K562 (cell line): ENCODE measurements at regions not wholly inside any gene's neighbourhood (a gene's known extent, or its start where the extent isn't known, plus 50 kb on each side); places are given as distances from the start of the nearest gene placed in this dataset.
A peak's percentile ranks its signal among the peaks of the same experiment; 100 is the strongest.

Experiments
- AFF4 ChIP-seq: sonication (generic); formaldehyde crosslinking; IDR thresholded peaks from 2 replicates; pipeline ENCODE4 v1.8.0; 2023; ENCODE audit warnings: mild to moderate bottlenecking, missing genetic modification reagents
- ASH1L ChIP-seq: fragments of 450-650 bp; IDR thresholded peaks from 2 replicates; pipeline ENCODE4 v1.6.1; 2018; ENCODE audit warnings: borderline replicate concordance, mild to moderate bottlenecking, low read depth; ENCODE audit not compliant: partially characterized antibody
- ATF1 ChIP-seq, 2 experiments: fragments of 450-650 bp in 1 of 2; IDR thresholded peaks; 2 replicates each; pipeline ENCODE4 v1.6.1; 2016; ENCODE audit warnings: missing compliant biosample characterization in 1 of 2, missing genetic modification characterization in 1 of 2
- ATF3 ChIP-seq, 2 experiments: fragments of 450-650 bp in 1 of 2; sonication (generic) in 1 of 2; formaldehyde crosslinking in 1 of 2; IDR thresholded peaks in 1 of 2; conservative IDR thresholded peaks in 1 of 2; 2 replicates each; pipeline versions ENCODE4 v1.6.1 to v1.8.1; 2016 to 2023; ENCODE audit warnings: mild to moderate bottlenecking in 2 of 2, moderate library complexity in 2 of 2, inconsistent platforms in 1 of 2, missing genetic modification reagents in 1 of 2
- BCOR ChIP-seq: fragments of 450-650 bp; IDR thresholded peaks from 2 replicates; pipeline ENCODE4 v1.6.1; 2016
- HDAC2 ChIP-seq: fragments of 450-650 bp; IDR thresholded peaks from 2 replicates; pipeline ENCODE4 v1.6.1; 2016; ENCODE audit warnings: mild to moderate bottlenecking
- HMG20A ChIP-seq: fragments of 450-650 bp; formaldehyde crosslinking; conservative IDR thresholded peaks from 2 replicates; pipeline ENCODE4 v1.4.0; 2020; ENCODE audit warnings: mild to moderate bottlenecking, mixed read lengths
- KLF10 ChIP-seq: fragments of 250-450 bp; sonication (Bioruptor Pico); IDR thresholded peaks from 2 replicates; pipeline ENCODE4 v1.6.1; 2021; ENCODE audit warnings: matching md5 sums
- KLF6 ChIP-seq: fragments of 250-450 bp; sonication (Bioruptor Pico); IDR thresholded peaks from 2 replicates; pipeline ENCODE4 v1.4.0; 2020; ENCODE audit warnings: mild to moderate bottlenecking, moderate library complexity, borderline replicate concordance
- MLX ChIP-seq, 2 experiments: fragments of 450-650 bp in 1 of 2; sonication (generic) in 1 of 2; formaldehyde crosslinking; conservative IDR thresholded peaks; 2 replicates each; pipeline versions ENCODE4 v1.4.0 to v1.8.1; 2020 to 2022; ENCODE audit warnings: mild to moderate bottlenecking in 1 of 2, missing genetic modification reagents in 1 of 2
- NFIX ChIP-seq: fragments of 250-450 bp; sonication (Bioruptor Pico); IDR thresholded peaks from 2 replicates; pipeline ENCODE4 v1.4.0; 2020; ENCODE audit warnings: low read depth, mild to moderate bottlenecking, moderate library complexity
- PBX2 ChIP-seq, 2 experiments: IDR thresholded peaks in 1 of 2; conservative IDR thresholded peaks in 1 of 2; 2 replicates each; pipeline ENCODE4 v1.6.1; 2016; ENCODE audit warnings: low read depth in 2 of 2, mild to moderate bottlenecking in 1 of 2, missing compliant biosample characterization in 1 of 2, missing genetic modification characterization in 1 of 2, moderate library complexity in 1 of 2
- SETDB1 ChIP-seq: IDR thresholded peaks from one replicate; pipeline ENCODE4 v1.6.1; 2012; ENCODE audit warnings: low read length, control low read depth, inconsistent platforms
- TGIF2 ChIP-seq: sonication (generic); formaldehyde crosslinking; IDR thresholded peaks from 2 replicates; pipeline ENCODE4 v1.8.1; 2022; ENCODE audit warnings: mild to moderate bottlenecking, missing genetic modification reagents, moderate library complexity
- WHSC1 ChIP-seq: IDR thresholded peaks from one replicate; pipeline ENCODE4 v1.6.1; 2012; ENCODE audit warnings: low read length, control low read depth, inconsistent platforms
- YY1 ChIP-seq, 3 experiments: IDR thresholded peaks; 2 replicates each; pipeline ENCODE4 v1.6.1; 2011; ENCODE audit warnings: low read length in 2 of 3, mild to moderate bottlenecking in 2 of 3, moderate library complexity in 2 of 3, borderline replicate concordance in 1 of 3, control low read depth in 1 of 3, low read depth in 1 of 3; ENCODE audit not compliant: insufficient read depth in 3 of 3, insufficient replicate concordance in 2 of 3, control insufficient read depth in 1 of 3, insufficient read length in 1 of 3; ENCODE audit errors: extremely low read depth in 1 of 3
- ZBED1 ChIP-seq: IDR thresholded peaks from 2 replicates; pipeline ENCODE4 v1.6.1; 2014
- ZNF561 ChIP-seq: fragments of 450-650 bp; formaldehyde crosslinking; conservative IDR thresholded peaks from 2 replicates; pipeline ENCODE4 v1.4.0; 2020; ENCODE audit warnings: mild to moderate bottlenecking, moderate library complexity
- ZNF583 ChIP-seq: fragments of 250-450 bp; sonication (Bioruptor Pico); IDR thresholded peaks from 2 replicates; pipeline ENCODE4 v1.4.0; 2020

GRCh38 chr7:84829719-84830118 is 357.1 kb downstream of the SEMA3D start (continued):
- TF ChIP-seq ATF3 (IDR thresholded peaks at IDR 0.05) = no peak
- TF ChIP-seq ATF3 (CRISPR knock-in tag; conservative IDR thresholded peaks at IDR 0.05) = no peak
- TF ChIP-seq ATF1 (CRISPR knock-in tag; IDR thresholded peaks at IDR 0.05) = no peak
- TF ChIP-seq ATF1 (tag; IDR thresholded peaks at IDR 0.05) = no peak
- TF ChIP-seq KLF10 (CRISPR knock-in tag) = no peak
- no peak for TF ChIP-seq WHSC1
- peak; percentile 91 for TF ChIP-seq HDAC2
- no peak for TF ChIP-seq KLF6
- no peak for TF ChIP-seq NFIX (CRISPR knock-in tag)
- no peak for TF ChIP-seq ZNF583 (CRISPR knock-in tag)
- no peak for TF ChIP-seq BCOR
- no peak for TF ChIP-seq ASH1L
- no peak for TF ChIP-seq ZNF561 (CRISPR knock-in tag)
- TF ChIP-seq MLX (CRISPR knock-in tag; conservative IDR thresholded peaks at IDR 0.05) = no peak
- no peak for TF ChIP-seq AFF4 (CRISPR knock-in tag)
- TF ChIP-seq YY1 (IDR thresholded peaks at IDR 0.05; ENCODE audit: borderline replicate concordance in 1 of 3, control insufficient read depth in 1 of 3, extremely low read depth in 1 of 3, insufficient read depth in 3 of 3, insufficient read length in 1 of 3, insufficient replicate concordance in 2 of 3, low read depth in 1 of 3, low read length in 2 of 3) = no peak
- TF ChIP-seq TGIF2 = no peak
- TF ChIP-seq ZBED1 = no peak
- no peak for TF ChIP-seq PBX2 (CRISPR knock-in tag; IDR thresholded peaks at IDR 0.05; ENCODE audit: low read depth)
- peak; percentile 93 for TF ChIP-seq PBX2 (tag; conservative IDR thresholded peaks at IDR 0.05; ENCODE audit: low read depth)
- peak; percentile 95 for TF ChIP-seq HMG20A (CRISPR knock-in tag)
- TF ChIP-seq SETDB1 = no peak
